Stimulated activated CD4-positive, alpha-beta T cell treated with anti-CD3 and anti-CD28 coated beads, Interleukin-4, amount 100 ng/mL, for 24 hours (primary cell): ENCODE measurements at regions not wholly inside any gene's neighbourhood (a gene's known extent, or its start where the extent isn't known, plus 50 kb on each side); places are given as distances from the start of the nearest gene placed in this dataset.
"Not testable (repeated sequence)": the region's sequence is repeated elsewhere in the genome, so short reads cannot be mapped to it uniquely, and the experiment has no call there.

Experiments used
- DNase-seq: peaks from one replicate; pipeline ENCODE4 v3.0.0-alpha.2; 2020

DNA sequence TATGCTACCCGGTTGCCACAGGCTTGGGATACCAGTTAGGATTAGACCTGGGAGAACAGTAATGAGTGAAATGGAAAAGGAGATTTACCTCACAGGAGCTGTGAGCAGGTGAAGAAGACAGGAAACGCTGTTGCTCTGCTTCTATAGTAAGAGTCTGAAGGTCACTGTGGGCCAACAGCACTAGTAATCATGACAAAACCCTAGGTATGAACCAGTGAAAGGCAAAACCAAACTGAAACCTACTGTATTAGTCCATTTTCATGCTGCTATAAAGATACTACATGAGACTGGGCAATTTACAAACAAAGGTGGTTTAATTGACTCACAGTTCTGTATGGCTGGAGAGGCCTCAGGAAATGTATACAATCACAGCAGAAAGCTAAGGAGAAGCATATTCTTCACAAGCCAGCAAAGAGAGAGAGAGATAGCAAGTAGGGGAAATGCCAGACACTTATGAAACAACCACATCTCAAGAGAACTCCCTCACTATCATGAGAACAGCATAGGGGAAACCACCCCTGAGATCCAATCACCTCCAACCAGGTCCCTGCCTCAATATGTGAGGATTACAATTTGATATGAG is 736.7 kb upstream of the INTU start:
- DNase-seq, result no peak

DNA sequence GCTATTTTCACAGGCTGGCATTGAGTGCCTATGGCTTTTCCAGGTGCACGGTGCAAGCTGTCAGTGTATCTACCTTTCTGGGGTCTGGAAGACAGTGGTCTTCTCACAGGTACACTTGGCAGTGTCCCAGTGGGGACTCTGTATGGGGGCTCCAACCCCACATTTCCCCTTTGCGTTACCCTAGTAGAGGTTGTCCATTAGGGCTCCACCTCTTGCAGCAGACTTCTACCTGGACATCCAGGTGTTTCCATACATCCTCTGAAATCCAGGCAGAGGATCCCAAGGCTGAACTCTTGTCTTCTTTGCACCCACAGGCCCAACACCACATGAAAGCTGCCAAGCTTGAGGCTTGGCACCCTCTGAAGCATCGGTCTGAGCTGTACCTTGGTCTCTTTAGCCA is 735.7 kb upstream of the INTU start:
- DNase-seq, result no peak

DNA sequence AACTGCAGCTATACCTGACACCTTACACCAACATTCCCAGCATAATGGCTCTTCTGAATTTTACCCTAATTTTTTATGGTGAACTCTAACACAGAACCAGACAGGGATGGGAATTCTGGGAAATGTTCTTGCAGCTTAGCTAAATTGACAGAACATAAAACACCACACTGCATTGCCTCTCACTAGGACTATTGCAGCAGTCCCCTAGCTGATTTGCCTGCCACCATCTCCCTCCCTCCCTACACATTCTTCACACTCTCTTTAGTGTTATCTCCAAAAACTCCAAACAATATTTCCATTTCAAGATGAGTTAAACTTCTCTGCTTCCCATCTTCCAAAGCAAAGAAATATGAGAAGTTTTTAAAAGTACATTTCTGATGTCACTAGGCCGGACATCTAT is 733.9 kb upstream of the INTU start:
- DNase-seq, result no peak

DNA sequence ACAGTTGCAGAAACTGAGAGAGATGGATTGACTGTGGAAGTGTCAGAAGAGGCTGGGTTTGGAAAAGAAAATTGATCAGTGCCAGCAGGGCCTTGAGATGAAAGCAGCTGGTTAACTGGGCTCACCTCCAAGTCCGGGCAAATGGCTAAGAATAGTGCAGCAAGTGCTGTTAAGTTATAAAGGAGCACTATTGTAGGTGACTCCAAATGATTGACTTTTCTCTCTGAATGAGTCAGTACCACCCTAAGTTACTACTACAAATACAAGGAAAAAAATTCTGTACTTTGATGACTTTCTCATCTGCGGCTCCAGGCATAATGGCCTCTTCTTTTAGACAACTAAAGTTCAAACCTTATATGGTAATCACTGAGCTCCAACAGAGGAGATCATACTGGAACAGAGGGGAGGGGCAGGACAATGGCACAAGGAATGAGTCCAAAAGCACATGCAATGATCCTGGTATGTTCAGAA is 733.4 kb upstream of the INTU start:
- DNase-seq, result no peak

DNA sequence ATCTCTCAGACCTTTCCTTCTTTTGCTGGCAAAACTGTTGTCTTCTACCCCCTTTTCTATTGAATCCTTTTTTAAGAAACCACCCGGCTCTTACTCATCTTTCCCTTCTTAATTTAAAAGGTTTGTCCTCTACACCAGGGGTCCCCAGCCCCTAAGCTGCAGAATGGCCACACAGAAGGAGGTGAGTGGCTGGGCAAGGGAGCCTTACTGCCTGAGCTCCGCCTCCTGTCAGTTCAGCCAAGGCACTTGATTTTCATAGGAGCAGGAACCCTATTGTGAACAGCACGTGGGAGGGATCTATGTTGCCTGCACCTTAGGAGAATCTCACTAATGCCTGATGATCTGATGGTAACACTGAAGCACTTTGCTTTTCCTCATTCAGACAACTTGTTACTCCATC is 726.3 kb upstream of the INTU start:
- DNase-seq, result no peak

DNA sequence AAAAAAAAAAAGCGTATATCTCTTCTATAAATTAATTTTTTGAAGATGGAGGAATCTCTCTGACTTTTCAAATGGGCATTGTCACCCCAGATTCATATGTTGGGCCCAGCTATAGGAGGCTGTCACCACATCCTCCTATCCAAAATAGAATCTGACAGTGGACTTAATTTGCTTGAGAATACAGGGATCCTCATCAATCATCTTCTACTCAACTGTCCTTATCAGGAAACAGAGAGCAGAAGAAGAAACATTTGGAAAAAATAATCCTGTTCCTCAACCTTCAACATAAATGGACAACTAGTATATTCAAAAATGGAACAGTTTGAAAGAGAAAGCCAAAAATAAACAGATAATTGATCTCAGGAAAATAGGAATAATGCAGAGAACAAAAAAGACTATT is 725.4 kb upstream of the INTU start:
- no peak for DNase-seq

DNA sequence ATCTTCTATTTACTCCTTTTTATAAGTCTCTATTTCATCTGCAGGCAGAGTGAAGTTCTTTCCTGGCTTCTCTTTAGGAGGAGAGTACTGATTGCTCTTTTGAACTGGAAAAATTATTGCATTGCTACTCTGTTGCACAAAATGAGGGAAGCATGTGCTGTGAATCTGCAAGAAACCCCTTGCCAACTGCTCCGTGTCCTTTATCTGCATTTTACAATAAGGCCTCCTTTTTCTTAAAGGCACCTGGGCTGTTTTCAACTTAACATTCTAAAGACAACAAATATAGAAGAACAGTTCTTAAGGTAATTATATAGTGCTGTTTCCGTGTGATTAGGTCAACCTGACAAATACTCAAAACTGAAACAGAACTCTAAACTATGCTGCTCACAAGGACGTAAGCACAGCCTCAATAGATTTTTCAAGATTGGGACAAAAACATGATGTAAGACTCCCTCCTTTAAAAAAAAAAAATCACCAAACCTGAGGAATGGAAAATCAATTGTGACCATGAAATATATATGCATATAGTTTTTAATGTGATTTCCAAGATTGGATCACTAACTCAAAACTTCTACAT is 716.6 kb upstream of the INTU start:
- no peak for DNase-seq

DNA sequence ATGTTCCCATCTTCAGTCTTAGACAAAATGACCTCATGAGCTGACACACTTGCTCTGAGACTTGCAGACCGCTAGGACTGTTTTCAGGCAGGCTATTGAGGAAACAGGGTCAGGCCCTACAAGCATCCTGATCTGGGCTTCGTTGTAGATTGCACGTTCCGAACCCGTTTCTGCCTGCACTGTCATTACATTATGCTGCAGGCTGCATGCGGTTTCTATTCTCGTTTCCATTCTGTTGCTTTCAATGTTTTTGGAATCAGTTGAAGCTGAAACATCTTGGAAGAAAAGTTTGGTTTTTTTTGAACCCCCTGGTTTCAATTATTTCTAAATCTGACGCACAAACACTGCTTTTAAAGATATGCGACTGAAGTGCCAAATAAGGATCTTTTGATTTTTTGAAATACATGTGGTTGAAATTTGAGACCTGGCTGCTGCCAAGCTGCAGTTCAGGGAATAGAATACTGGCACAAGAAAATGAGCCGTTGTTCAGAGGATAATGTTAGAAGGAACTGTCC is 716.1 kb upstream of the INTU start:
- no peak for DNase-seq

DNA sequence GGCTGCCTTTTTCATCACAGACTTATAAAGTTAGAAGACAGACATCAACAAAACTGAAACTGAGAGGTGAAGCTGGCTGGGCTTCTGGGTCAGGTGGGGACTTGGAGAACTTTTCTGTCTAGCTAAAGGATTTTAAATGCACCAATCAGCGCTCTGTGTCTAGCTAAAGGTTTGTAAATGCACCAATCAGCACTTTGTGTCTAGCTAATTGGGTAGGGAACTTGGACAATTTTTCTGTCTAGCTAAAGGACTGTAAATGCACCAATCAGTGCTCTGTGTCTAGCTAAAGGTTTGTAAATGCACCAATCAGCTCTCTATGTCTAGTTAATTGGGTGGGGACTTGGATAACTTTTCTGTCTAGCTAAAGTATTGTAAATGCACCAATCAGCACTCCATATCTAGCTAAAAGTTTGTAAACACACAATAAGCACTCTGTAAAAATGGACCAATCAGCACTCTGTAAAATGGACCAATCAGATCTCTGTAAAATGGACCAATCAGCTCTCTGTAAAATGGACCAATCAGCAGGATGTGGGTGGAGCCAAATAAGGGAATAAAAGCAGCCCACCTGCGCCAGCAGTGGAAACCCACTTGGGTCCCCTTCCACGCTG is 710.3 kb upstream of the INTU start:
- DNase-seq, result not testable (repeated sequence)

DNA sequence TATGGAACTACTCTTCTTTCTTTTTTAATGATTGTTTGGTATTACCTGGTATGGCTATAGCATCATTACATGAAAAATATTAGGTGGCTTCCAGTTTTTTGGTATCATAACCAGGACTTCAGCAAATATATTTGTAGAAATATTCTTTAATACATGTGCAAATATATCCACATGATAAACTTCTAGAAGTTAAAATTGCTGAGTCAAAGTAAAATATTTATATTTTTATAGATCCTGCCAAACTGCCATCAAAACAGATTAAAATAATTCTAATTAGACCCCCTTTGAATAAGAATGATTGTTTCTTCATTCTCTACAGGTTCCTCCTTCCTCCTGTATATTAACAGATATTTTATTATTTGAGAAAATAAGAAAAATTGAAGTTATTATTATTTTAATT is 708.5 kb upstream of the INTU start:
- no peak for DNase-seq

DNA sequence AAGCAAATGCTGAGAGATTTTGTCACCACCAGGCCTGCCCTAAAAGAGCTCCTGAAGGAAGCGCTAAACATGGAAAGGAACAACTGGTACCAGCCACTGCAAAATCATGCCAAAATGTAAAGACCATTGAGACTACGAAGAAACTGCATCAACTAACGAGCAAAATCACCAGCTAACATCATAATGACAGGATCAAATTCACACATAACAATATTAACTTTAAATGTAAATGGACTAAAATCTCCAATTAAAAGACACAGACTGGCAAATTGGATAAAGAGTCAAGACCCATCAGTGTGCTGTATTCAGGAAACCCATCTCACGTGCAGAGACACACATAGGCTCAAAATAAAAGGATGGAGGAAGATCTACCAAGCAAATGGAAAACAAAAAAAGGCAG is 702.7 kb upstream of the INTU start:
- not testable (repeated sequence) for DNase-seq

DNA sequence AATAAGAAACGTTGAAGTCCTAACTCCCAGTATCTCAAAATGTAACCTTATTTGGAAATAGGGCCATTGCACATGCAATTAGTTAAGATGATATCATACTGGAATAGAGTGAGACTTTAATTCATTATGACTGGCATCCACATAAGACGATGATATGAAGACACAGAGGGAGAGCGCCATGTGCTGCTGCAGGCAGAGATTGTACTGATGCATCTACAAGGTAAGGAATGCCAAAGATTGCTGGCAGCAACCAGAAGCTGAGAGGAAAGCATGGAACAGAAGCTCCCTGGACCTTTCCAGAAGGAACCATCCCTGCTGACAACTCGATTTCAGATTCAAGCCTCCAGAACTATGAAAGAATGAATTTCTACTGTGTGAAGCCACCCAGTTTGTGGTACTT is 697.0 kb upstream of the INTU start:
- DNase-seq, result no peak

DNA sequence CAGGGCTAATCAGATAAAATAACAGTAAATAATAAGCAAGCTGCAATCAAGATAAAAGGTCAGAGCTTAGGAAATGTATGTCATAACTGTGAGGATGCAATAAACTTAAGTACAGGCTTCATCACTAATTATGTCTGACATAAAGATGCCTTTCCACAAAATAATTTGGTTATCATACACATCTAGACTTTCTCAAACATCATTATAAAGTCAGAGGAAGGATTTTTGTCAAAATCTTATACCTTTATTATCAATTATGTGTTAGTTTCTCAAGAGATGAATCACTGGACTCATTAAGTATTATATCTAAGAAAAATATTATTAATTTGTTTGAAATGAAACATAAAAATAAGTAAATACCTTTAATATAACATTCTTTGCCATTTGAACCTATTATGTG is 695.4 kb upstream of the INTU start:
- DNase-seq, result no peak

DNA sequence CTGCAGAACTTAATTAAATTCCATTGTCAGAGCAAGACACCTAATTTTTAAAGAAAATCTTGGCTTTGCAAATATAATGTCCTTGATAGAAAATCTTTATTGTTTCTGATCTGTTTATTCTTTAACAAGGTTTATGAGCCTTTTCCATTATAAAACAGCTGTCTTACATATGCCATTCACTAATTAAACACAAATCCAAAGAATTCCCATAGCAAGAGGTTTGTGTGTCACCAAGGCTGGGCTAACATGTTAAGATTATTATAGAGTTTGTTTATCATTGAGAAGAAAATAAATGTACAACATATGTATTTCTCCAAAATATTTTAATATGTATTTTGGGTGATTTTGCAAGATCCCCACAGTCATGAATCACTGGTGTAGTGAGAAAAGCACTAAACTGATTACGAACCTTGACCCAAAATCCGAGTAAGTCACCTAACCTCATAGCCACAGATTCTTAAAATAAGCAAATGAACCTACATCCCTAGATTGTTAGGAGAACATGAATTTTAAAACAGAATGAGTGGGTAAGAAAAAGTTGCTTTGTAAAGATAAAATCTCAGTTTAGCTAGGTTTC is 694.8 kb upstream of the INTU start:
- no peak for DNase-seq

DNA sequence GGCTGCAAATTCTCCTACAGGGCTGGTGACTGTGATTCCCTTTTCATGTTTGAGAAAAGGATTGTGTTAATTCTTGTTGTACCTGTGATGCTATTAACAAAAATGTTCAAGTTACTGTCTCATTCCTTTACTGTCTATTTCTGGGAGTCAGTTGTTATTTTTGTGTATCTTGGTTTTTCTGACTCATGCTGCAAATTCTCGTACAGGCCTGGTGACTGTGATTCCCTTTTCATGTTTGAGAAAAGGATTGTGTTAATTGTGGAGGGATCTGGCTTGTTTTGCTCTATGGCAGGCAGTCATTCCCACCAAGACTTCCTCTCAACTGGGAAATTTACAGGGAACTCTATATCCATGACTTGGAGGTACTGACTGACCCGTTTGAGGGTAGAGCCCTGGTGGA is 693.4 kb upstream of the INTU start:
- DNase-seq, result no peak

DNA sequence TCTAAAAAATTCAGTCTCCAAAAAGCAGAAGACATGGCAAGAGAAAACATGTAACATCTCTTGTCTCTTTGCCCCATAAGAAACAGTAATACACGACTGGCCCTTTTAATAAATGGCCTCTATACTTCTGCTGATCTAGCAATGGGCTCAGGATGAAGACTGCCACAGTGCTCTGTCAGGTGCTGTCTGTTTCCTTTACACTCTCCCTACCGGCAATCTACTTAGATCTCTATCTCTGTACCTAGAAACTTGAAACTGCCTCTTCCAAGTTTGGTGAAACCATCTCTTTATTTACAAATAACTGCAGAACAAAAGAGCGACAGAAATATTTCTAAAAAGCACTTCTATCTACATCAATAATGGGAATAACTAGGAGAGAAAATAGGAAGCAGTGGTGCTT is 685.2 kb upstream of the INTU start:
- no peak for DNase-seq

DNA sequence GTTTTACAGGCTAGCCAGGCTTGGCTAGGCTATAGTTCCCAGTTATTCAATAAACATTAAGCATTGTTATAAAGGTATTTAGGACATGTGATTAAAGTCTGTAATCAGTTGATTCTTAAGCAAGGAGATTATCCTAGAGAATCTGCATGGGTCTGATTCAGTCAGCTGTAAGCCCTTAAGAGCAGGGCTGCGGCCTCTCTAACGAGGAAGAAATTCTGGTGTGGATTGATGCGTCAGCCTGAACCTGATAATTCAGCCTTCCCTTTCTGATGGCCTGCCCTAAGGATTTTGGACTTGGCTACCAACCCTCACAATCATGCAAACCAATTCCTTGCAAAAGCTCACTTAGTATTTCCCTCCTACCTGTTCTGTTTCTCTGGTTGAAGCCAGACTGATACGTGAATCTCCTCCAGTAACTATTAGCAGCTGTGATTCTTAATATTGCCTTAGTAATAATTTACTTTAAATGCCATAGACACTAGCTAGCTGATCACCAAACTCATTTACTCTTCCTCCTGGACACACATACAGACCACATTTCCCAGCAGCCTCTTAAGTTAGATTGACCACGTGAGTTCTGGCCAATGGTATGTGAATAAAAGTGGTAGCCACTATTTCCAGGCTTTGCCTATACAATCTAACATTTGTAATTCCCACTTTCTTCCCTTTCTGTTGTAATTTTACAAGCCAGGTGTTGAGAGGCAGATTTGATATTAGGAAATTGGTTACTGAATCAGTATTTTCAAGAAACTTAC is 678.0 kb upstream of the INTU start:
- no peak for DNase-seq

DNA sequence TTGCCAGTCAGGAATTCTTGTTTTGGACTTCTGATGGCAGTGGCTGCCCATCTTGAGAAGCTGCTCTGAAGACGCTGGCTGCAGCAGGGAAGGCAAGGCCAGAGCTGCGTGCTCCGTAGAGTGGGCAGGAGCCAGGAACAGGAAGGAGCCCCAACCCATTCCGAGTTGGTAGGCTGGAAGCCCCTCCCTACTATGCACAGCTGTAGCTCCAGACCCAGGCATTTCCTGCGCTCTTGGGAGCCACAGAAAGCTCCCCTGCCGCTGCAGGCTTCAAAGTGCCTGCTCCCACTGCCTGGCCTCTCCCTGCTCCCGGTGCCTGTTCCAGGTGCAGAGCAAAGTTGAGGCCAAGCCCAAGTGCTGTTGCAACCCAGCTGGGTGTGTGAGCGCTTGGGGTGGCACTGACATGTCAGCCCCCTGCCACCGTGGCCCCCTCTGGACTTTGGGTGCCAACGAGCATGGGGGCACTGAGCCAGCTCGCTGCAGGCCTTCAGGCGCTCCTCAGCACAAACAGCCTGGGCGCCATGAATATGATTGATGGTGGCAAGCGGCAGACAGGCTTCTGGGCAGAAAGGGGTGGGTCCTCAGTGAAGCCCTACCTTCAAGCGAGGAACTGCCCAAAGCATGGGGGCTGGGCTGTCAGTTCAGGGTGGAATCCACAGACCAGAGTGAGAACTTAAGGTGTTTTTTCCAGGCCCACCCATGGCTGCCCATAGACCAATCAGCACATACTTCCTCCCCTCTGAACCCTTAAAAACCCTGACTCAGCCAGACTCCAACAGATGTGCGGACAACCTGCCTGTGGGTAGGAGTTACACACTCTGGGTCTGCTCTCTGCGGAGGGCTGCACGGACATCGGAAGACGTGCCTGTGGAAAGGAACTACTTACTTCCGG is 677.2 kb upstream of the INTU start:
- no peak for DNase-seq

DNA sequence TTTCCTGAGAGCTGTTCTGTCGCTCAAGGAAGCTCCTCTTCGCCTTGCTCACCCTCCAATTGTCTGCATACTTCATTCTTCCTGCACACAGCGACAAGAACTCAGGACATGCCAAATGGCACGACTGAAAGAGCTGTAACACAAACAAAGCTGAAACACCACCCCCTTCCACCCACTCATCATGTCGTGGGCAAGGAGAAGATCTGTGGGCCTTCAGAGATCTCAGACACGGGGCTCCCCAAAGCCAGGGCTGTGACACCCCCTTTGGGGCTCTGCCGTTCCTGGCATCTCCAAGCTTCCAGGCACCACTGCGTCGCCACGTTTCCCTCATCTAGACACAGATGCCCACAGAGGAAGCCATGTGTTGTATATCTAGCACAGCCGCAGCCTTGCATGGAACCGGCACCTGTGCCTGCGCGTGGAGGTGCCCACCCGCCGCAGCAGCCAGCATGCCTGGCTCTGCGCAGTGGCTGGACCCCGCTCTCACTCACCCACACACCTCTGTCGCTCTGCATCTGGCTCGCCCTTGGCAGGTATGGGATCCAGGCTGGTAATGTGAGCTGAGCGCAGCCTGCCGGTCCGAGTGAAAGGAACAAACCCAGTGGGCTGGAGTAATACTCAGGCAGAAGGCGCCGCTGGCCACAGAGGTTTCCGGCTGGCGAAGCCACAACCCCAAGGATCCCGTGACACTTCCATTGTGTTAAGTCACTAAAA is 676.4 kb upstream of the INTU start:
- DNase-seq, result no peak

DNA sequence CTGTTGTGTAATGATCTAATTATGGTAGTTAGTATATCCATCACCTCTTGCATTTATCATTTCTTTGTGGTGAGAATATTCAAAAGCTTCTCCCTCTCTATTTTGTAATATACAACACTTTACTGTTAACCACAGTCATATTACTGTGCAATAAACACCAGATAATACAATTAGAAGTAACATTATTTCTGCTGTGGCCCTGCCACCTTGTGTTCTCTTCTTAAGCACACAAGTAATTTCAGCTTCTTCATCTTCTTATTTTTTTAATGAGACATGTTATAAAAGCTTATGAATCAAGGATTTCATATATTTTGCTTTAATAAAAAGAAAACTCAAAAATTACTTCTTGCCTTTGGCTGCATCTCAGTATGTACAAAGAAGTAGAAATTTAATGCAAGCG is 675.2 kb upstream of the INTU start:
- DNase-seq, result no peak

DNA sequence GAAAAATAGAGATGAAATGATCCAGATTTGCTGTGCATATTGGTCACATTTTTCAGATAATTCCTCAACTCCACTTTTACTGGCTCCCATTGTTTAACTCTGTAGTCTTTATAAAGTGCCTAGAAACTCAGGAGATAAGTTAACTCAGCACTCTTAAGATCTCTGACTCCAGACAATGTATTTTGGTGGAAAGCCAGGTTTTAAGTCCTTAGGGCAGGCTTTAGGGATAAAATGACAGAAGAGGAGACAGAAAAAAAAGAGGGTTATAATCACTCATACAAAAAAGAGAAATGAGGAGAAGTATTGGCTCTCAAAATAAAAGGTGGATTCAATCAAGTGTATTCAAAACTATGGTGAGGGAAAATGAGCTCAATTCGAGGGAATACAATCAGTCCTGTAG is 674.8 kb upstream of the INTU start:
- DNase-seq, result no peak

DNA sequence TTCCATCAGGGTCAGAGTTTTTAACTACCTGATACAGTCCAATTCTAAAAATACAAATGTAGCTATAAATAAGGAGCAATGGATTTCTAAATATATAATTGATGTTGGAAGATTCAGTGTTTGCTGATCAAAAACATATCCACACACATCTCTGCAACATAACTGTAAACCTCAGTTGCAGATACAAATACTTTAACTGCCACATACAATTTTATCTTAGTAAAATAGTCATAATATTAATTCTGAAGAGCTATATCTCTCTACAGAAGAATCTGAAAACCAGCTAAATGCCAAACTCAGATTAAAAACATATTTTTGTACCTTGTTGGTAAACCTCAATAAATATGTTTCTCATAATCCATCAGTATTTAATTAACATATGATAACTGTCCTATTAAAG is 674.3 kb upstream of the INTU start:
- DNase-seq, result no peak
